Activated CD8-positive, alpha-beta memory T cell treated with anti-CD3 and anti-CD28 coated beads, Interleukin-2, amount 10 ng/mL, durations not matched to agents 7 days and 5 days (primary cell): ENCODE measurements at regions not wholly inside any gene's neighbourhood (a gene's known extent, or its start where the extent isn't known, plus 50 kb on each side); places are given as distances from the start of the nearest gene placed in this dataset.

Experiments used
- ATAC-seq: fragments of 150-1000 bp; cut with Tn5 transposase; one replicate; pipeline ENCODE4 v1.10.0; 2021; ENCODE audit warnings: moderate library complexity
- CTCF ChIA-PET: fragments of 350-600 bp; sonication (Branson Sonifier 250); formaldehyde crosslinking; loops from one replicate; lab custom pipeline; 2021; ENCODE audit warnings: antibody characterized with exemption; lab: Charles Lee
- DNase-seq: peaks from one replicate; pipeline ENCODE4 v3.0.0-alpha.2; 2020
- H3K27ac Mint-ChIP-seq: one replicate; pipeline ENCODE4 v1.8.0; 2021; ENCODE audit warnings: mild to moderate bottlenecking, mixed read lengths
- H3K27me3 Mint-ChIP-seq: one replicate; pipeline ENCODE4 v1.8.0; 2021; ENCODE audit warnings: mixed read lengths
- H3K36me3 Mint-ChIP-seq: one replicate; pipeline ENCODE4 v1.8.0; 2021; ENCODE audit warnings: mild to moderate bottlenecking, mixed read lengths
- H3K4me1 Mint-ChIP-seq: one replicate; pipeline ENCODE4 v1.8.0; 2021; ENCODE audit warnings: mixed read lengths
- H3K4me3 Mint-ChIP-seq: one replicate; pipeline ENCODE4 v1.8.0; 2021; ENCODE audit warnings: mild to moderate bottlenecking, moderate library complexity, mixed read lengths
- H3K9me3 Mint-ChIP-seq: one replicate; pipeline ENCODE4 v1.8.0; 2022; ENCODE audit warnings: low read depth, mixed read lengths

DNA sequence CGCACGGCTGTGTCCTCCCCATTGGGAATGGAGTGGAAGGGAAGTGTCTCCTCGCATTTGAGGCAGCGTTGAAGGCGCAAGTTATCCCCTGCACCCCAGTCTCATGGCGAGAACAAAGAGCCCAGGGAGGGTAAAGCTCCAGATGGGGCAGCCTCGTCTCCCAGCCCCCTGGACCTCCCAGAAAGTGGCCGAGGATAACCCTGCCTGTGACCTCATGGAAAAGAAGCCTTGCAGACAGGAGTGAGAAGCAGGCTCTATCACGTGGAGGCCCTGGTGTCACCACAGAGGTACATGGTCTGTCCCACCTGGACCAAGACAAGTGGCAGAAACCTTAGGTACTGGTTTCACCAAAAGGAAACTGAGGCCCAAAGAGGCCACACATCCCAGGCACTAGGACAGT is 134.8 kb upstream of the RPS6KA2 start:
- ATAC-seq (no peak), DNase-seq (no peak)
- no peaks in the 10 kb centered on the region for H3K9me3 Mint-ChIP-seq
- H3K27ac Mint-ChIP-seq, result no peak overlapping the region
- peaks cover 17% of the 10 kb centered on the region for H3K4me1 Mint-ChIP-seq
- peaks cover 42% of the 10 kb centered on the region for H3K27me3 Mint-ChIP-seq
- H3K4me3 Mint-ChIP-seq, result no peak overlapping the region
- no peaks in the 10 kb centered on the region for H3K36me3 Mint-ChIP-seq
- CTCF ChIA-PET, result interaction anchor here (2.3 kb wide), 1 partner anchor 13 kb away, joined by 10 read pairs; no protein-coding TSS in a partner anchor

DNA sequence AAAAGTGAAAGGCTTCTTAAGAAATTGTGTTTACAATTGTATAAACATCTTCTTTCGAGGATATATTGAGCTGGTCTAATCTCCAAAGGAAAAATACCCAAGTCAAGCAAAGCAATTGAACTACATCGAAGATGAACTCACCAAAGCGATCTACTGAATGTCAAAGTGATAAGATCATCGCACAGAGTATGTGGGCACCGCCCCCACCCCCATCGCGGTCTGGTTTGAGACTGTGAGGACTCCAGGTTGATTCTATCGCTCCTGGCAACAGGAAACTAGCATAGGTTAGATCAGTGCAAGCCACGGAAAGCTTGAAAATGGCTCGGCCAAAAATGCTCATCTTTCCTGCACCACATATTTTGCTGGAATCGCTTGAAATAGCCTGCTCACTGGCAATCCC is 133.2 kb upstream of the RPS6KA2 start:
- Mint-ChIP-seq H3K9me3 (no peaks in the 10 kb centered on the region), H3K36me3 (no peaks in the 10 kb centered on the region), H3K27me3 (peaks cover 45% of the 10 kb centered on the region), H3K4me1 (peaks cover 17% of the 10 kb centered on the region), H3K4me3 (no peak overlapping the region), H3K27ac (no peak overlapping the region)
- CTCF ChIA-PET, result interaction anchor here (2.3 kb wide), 1 partner anchor 14 kb away, joined by 10 read pairs; no protein-coding TSS in a partner anchor
- ATAC-seq, result peak; percentile 53
- DNase-seq, result peak; percentile 66

DNA sequence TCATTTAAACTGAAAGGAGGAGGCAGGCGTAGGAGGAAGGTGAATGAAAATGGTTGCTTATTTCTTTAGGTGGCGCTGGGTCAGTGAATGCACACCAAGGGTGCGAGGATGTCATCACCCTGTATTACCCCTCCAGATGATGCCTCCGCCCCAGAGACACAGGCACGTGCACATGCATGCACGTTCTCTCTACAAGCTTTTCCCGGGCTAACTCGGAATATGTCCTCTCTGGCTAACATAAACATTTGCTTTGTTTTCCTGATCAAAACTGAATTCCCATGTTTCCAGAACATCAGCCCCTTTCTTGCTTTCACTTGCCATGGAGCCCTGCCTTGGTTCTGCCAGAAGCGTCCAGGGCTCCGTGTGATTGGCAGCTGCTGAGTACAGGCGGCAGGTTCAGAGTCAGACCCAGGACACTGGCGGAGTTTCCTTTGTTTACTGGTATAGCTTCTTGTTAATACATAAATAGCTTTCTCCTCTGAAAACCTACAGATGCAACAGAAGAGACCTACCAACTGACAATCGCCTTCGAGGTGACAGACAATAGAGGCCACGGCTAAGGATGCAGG is 131.2 kb upstream of the RPS6KA2 start:
- Mint-ChIP-seq H3K27me3 (peaks cover 52% of the 10 kb centered on the region), H3K27ac (no peak overlapping the region), H3K36me3 (no peaks in the 10 kb centered on the region), H3K4me1 (peaks cover 17% of the 10 kb centered on the region), H3K4me3 (no peak overlapping the region), H3K9me3 (no peaks in the 10 kb centered on the region)
- no peak for ATAC-seq
- CTCF ChIA-PET, result no interaction called here
- DNase-seq, result no peak

DNA sequence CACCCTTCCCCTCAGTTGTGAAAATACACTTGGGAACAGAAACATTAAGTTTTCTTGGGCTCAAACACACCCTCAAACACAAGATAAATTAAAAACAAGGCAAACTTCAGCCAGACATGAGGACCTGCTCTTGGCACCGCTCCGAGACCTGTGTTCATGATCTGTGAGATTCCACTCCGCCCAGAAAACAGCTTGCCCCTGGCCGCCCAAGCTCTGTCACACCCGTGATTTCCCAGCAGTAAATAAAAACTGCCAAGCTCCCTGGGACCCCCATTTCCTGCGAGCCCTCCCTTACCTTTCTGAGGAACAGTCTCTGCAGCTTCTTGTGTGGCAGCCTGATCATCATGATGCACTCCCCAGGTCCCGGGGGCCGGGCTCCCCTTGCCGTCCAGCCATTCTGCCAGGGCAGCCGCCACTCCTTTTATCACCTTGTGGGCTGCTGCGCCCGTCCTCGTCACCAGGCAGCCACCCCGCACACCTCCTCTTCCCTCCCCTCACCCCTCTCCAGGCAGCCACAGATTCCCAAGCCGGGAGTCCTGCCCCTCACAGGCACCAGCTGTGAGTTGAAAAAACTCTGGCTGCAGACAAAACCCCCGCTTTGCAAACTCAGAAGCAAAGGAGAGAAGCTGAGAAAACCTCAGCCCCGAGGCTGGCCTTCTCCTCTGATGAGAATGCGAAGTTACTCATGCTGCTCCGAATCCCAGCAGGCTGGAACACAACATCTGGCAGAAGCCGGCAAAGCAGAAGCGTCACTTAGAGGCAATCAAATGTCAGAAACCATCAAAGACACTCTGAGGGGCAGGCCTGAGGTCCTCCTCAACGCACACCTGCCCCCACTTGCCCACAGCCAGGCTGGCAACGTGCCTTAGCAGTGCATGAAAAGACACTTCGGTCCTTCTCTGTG is 130.4 kb upstream of the RPS6KA2 start:
- CTCF ChIA-PET, result no interaction called here
- Mint-ChIP-seq H3K4me1 (peaks cover 17% of the 10 kb centered on the region), H3K9me3 (no peaks in the 10 kb centered on the region), H3K4me3 (no peak overlapping the region), H3K27me3 (peaks cover 52% of the 10 kb centered on the region), H3K36me3 (no peaks in the 10 kb centered on the region), H3K27ac (no peak overlapping the region)
- ATAC-seq, result no peak
- no peak for DNase-seq

DNA sequence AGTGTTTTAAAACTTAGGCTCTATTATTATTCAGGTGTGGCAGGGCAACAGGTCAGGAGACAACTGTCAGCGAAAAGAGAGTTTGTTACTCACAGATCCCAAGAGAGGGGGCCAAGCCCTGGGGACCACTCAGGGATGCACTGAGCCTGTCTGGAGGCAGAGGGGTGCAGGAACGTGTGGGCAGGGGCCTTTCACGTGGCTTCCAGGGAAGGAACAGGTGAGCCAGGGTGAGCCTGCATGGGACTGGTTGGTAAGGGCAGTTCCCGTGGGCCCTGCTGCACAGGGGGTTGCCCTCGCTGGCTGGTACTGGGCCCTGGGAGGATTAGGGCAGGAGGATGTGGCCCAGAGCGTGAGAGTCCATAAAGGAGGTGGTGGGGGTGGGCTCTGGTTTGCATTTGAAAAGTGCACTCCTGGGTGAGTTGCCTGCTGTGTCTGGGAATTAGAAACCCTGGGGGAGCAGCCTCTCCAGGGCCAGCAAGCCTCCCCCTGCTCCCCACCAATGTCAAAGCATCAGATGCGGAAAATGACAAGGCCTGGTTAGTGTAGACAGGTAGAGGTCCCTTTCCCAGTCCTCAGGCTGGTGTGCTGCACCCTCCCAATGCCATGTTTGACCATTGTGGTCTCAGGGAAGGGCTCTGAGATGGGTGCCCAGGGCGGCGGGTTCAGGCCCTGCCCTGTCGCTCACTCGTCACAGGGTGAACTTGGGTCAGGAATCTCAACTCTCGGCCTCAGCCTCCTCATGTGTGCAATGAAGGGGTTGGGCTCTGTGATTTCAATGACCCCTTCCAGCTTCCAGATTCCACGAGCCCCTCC is 127.4 kb upstream of the RPS6KA2 start:
- Mint-ChIP-seq H3K9me3 (no peaks in the 10 kb centered on the region), H3K4me1 (peaks cover 16% of the 10 kb centered on the region), H3K36me3 (no peaks in the 10 kb centered on the region), H3K27me3 (peaks cover 48% of the 10 kb centered on the region), H3K4me3 (no peak overlapping the region), H3K27ac (no peak overlapping the region)
- CTCF ChIA-PET, result no interaction called here
- DNase-seq, result no peak
- ATAC-seq, result no peak

DNA sequence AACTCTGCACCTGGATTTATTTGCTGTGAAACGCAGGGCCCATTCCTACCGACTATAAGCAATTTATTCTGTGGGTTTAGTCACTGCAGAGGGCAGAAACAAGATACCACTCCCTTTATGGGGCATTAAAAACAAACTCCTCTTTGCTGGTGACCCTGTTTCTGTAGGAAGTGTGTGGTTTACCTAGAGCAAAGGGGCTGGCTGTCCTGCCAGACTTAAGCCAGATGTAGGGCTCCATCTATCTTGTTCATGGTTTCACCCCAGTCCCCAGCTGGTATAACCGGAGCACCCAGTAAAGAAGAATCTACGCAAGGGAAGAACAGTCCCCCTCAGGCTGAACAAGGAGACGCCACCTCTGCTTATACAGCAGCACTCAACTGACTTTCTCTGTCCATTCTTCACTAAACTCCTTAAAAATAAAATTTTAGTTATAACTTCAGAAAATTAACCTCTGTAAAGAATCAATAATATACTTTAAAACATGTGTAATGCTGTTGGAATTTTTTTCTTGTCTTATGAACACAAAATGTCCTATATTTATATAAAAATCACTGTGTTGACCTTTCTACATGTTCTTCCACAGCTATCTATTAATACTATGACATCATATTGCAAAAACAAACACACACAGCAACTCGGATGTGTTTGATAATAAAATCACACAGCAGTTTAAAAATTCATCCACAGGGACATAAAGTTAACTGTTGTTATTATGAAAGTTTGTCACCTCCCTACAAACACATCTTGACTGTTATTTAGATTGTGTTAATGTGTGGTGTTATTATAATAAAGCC is 126.1 kb upstream of the RPS6KA2 start:
- Mint-ChIP-seq H3K27ac (no peak overlapping the region), H3K4me3 (no peak overlapping the region), H3K36me3 (no peaks in the 10 kb centered on the region), H3K4me1 (peaks cover 13% of the 10 kb centered on the region), H3K9me3 (no peaks in the 10 kb centered on the region), H3K27me3 (peaks cover 35% of the 10 kb centered on the region)
- ATAC-seq (no peak), DNase-seq (no peak)
- CTCF ChIA-PET, result no interaction called here

DNA sequence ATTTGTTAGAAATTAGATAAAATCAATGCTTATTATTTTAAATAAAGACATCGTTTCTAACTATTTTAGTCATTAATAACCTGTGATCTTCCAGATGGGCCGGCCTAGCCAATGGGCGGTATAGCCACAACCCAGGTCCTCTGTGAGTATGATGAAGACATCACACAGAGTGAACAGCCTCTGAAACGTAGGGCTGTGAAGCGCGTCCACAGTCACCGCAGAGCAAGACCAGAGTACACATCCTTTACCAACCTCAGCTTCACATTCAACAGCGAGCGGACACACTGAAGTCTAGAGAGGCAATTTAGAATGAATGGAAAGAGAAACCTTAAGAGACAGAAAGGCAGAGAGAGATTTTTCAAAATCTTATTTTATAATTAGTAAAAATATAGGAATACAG is 125.0 kb upstream of the RPS6KA2 start:
- Mint-ChIP-seq H3K4me3 (no peak overlapping the region), H3K36me3 (no peaks in the 10 kb centered on the region), H3K4me1 (peaks cover 9% of the 10 kb centered on the region), H3K27ac (no peak overlapping the region), H3K27me3 (peaks cover 25% of the 10 kb centered on the region), H3K9me3 (no peaks in the 10 kb centered on the region)
- ATAC-seq, result no peak
- CTCF ChIA-PET, result no interaction called here
- no peak for DNase-seq

DNA sequence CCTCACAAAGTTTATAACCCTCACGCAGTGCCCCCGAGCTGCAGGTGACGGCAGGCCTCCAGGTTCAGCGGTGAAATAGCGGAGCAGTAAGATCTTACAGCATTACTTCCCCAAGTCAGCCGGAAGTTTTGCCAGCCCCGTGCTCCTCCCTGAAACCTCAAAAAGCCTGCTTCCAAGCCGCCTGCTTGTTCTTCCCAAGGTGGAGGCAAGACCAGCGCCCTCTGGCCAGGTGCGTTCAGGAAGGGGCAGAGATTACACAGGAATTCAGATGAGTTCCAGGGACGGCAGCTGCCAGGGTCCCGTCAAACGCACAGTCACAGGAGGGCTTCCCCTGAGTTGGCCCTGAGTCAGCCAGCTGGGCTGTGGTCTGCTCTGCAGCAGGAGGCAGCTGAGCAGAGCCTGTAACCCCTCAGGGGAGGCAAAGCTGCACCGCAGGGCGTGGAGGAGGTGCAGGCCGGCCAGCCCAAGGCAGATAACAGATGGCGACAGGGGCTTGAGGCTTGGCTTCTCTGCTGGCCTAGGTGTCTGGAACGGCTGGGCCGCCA is 124.1 kb upstream of the RPS6KA2 start:
- Mint-ChIP-seq H3K36me3 (no peaks in the 10 kb centered on the region), H3K27me3 (peaks cover 20% of the 10 kb centered on the region), H3K27ac (no peak overlapping the region), H3K4me1 (peaks cover 8% of the 10 kb centered on the region), H3K4me3 (no peak overlapping the region), H3K9me3 (no peaks in the 10 kb centered on the region)
- ATAC-seq (no peak), DNase-seq (no peak)
- CTCF ChIA-PET, result no interaction called here

DNA sequence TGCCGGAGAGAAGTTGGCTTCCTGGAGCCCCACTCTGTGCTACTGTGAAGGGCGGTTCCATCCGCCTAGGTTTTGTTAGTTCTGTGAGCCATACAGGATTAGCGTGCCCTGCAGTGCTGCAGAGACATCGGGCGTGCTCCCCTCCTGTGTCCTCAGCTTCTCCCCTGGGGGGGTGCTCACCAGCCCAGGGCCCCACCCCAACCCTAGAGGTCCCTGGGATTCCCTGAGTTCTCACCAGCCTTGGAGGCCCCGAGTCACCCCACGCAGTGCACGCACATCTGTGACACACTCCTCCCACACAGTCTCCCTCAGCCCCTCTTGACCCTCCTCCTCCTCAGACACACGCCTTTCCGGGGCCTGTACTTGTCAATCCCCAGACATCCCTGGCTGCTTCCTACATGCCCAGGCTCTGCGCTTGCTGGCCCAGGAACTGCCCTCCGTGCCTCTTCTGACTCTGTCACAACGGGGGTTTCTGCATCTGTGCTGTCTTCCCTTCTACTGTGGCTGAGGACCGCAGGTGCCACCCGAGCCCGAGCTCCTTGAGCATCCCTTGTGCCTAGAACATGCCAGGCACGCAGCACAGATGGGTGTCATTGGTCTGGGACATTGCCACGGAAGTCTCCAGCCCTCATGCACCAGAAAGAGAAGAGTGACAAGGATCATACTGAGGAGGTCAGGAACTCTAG is 123.2 kb upstream of the RPS6KA2 start:
- ATAC-seq (no peak), DNase-seq (no peak)
- CTCF ChIA-PET, result no interaction called here
- no peaks in the 10 kb centered on the region for H3K36me3 Mint-ChIP-seq
- H3K4me3 Mint-ChIP-seq, result no peak overlapping the region
- H3K27me3 Mint-ChIP-seq, result peaks cover 19% of the 10 kb centered on the region
- no peaks in the 10 kb centered on the region for H3K9me3 Mint-ChIP-seq
- H3K27ac Mint-ChIP-seq, result no peak overlapping the region
- peaks cover 8% of the 10 kb centered on the region for H3K4me1 Mint-ChIP-seq

DNA sequence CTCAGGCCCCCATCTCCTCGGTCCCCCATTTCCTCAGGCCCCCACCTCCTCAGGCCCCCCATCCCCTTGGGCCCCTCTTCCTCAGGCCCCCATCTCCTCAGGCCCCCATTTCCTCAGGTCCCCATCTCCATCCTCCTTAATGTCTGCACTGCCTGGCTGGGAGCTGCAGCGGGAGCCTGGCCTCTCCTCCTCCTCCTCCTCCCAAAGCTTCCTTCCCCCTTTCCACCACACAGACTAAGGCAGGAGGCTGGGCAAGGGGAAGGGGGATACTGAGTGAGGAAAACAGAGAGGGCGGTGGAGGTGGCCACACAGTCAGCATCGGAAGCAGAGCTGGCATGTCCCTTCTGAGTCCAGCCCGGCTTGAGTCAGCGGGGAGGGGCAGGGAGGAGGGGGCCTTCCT is 122.6 kb upstream of the RPS6KA2 start:
- CTCF ChIA-PET, result no interaction called here
- no peaks in the 10 kb centered on the region for H3K9me3 Mint-ChIP-seq
- H3K27ac Mint-ChIP-seq, result no peak overlapping the region
- H3K4me3 Mint-ChIP-seq, result no peak overlapping the region
- no peak for ATAC-seq
- no peaks in the 10 kb centered on the region for H3K36me3 Mint-ChIP-seq
- peaks cover 8% of the 10 kb centered on the region for H3K4me1 Mint-ChIP-seq
- DNase-seq, result no peak
- peaks cover 19% of the 10 kb centered on the region for H3K27me3 Mint-ChIP-seq

DNA sequence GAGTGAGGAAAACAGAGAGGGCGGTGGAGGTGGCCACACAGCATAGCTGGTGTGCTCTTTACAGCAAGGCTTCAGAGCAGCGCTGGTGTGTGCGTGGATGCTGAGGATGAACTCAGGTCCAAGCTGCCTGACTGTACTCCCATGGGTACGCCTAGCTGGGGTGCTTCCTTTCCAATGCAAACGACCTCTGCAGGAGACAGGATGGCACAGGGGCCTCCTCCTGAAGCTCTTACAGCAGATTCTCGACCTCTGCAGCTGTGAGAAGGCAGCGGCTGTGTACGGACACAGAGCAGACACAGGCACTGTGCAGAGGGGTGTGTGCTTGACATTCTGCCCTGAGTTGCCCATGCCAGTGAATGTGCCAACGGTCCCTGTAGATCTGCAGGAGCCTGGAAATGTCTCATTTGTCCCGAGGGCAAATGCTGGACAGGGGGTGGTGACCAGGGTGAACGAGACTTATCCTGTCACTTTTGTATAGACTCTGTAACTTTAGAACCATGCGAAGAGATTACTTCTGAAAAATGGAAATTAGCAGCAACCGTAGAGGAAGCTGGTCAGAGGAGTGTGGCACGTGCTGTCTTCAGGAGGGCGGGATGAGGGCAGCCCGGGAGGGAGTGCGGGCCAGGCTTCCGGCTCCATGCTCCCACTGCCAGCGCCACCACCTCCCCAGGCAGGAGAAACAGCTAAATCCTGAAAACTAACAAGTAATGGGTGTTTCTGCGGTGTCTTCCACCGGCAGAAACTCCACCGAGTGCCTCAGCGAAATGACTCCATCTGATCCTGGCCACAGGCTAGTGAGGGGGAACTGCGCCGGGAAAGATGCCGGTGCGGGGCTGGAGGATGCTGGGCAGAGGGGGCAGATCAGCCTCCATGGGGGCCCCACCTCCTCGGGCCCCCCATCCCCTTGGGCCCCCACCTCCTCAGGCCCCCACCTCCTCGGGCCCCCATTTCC is 120.9 kb upstream of the RPS6KA2 start:
- Mint-ChIP-seq H3K4me1 (peaks cover 8% of the 10 kb centered on the region), H3K27me3 (peaks cover 12% of the 10 kb centered on the region), H3K36me3 (no peaks in the 10 kb centered on the region), H3K9me3 (no peaks in the 10 kb centered on the region), H3K4me3 (no peak overlapping the region), H3K27ac (no peak overlapping the region)
- DNase-seq (peak; percentile 40), ATAC-seq (peak; percentile 24)
- CTCF ChIA-PET, result no interaction called here
